ENCODE measurements at regions not wholly inside any gene's neighbourhood (a gene's known extent, or its start where the extent isn't known, plus 50 kb on each side); places are given as distances from the start of the nearest gene placed in this dataset.
"Not testable (repeated sequence)": the region's sequence is repeated elsewhere in the genome, so short reads cannot be mapped to it uniquely, and the experiment has no call there.

DNA sequence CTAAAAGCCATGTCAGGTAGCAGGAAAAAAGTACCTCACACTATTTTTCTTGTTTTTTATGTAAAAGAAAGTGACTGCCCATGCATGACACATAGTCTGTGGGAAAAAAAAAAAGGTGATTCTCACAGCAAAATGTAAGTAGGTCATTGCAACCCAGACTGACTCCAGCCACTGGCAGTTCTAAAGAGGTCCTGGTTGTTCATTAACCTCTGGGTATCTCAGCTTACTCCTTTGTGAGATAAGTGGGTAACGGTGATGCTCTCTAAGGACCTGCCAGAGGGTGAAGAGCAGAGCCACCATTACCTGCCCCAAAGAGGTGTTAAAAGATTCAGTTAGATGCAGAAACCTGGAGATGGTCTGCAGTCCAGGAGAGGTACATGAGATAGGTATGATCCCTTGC is 531.9 kb downstream of the GRIN2A start:
- H3K27me3 Mint-ChIP-seq: peaks cover 5% of the 10 kb centered on the region
- peaks cover 4% of the 10 kb centered on the region for H3K9me3 Mint-ChIP-seq
- no peaks in the 10 kb centered on the region for H3K36me3 Mint-ChIP-seq (ENCODE audit: low read depth)
- H3K4me3 Mint-ChIP-seq: no peak overlapping the region
- H3K27ac Mint-ChIP-seq: no peak overlapping the region
- H3K4me1 Mint-ChIP-seq: no peaks in the 10 kb centered on the region
- no peak for ATAC-seq (replicated peaks)

DNA sequence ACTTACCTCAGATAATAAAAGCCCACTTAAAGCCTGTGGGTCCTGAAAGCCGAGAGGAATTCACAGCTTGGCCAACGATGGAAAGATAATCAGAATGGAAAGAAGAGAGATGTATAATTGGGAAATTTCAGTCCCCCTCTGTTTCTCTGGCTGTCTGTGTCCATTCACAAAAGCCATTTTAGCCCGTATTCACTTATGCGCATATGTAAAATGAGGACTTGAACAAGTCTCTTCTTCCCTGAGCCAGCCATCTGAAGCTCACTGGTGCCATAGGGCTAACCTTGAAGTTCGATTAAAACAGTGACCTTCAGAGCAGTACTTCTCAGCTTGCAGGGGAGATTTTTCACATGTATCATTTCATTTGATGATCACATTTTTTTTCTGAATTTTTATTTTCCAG is 527.2 kb downstream of the GRIN2A start:
- Mint-ChIP-seq H3K27me3 (no peaks in the 10 kb centered on the region), H3K9me3 (peaks cover 4% of the 10 kb centered on the region), H3K4me1 (no peaks in the 10 kb centered on the region), H3K27ac (no peak overlapping the region), H3K36me3 (ENCODE audit: low read depth) (no peaks in the 10 kb centered on the region), H3K4me3 (no peak overlapping the region)
- ATAC-seq (replicated peaks): no peak

DNA sequence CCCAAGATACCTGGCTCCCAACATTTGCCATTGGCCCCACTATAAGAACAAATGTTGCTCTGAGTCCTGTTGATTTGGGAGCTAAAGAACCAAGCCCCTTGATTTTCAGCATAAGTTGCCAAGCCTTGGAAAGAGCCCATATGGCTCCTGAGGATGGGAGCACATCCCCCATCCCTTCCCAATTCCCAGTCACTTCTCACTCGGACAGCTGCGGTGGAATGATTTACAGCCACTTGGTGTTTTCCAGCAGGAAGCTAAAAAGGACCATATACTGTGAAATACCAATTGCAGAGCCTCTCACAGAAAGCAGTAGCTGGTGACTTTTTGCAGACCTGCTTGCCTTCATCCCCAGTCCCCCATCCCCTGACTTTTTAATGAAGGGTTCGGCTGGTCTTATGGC is 524.6 kb downstream of the GRIN2A start:
- Mint-ChIP-seq H3K27me3 (no peaks in the 10 kb centered on the region), H3K4me3 (no peak overlapping the region), H3K36me3 (ENCODE audit: low read depth) (no peaks in the 10 kb centered on the region), H3K27ac (no peak overlapping the region), H3K4me1 (no peaks in the 10 kb centered on the region), H3K9me3 (peaks cover 4% of the 10 kb centered on the region)
- no peak for ATAC-seq (replicated peaks)

DNA sequence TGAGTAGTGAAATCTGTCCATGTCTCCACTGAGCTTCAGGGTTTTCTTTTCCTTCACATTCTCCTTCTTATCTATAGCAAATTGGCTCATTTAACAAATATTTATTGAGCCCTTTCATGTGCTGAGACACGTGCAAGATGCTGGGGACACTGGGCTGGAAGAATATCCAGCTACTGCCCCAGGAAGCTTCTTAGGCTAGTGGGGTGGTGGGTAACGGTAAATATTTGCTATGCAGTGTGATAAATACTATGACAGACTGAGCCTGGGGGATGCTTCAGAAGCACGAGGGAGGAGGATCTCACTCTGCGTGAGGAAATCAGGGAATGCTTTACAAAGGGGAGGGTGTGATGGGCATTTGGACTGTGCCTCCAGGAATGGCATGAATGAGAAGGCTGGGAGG is 524.1 kb downstream of the GRIN2A start:
- Mint-ChIP-seq H3K4me1 (no peaks in the 10 kb centered on the region), H3K36me3 (ENCODE audit: low read depth) (no peaks in the 10 kb centered on the region), H3K4me3 (no peak overlapping the region), H3K27me3 (no peaks in the 10 kb centered on the region), H3K9me3 (peaks cover 4% of the 10 kb centered on the region), H3K27ac (no peak overlapping the region)
- no peak for ATAC-seq (replicated peaks)

DNA sequence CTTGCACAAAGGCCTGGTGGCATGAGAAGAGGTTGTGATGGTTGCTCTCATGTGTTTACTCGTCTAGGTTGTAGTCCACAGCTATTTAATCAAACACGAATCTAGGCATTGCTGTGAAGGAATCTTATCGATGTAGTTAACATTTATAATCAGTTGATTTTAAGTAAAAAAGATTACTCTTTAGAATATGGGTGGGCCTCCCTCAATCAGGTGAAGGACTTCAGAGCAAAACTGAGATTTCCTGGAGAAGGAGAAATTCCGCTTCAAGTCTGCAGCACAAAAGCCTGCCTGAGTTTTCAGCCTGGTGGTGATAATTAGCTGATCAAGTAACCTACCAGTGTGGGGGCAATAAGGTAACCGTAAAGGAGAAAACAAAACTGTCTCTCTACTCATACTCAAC is 523.6 kb downstream of the GRIN2A start:
- no peaks in the 10 kb centered on the region for H3K27me3 Mint-ChIP-seq
- peaks cover 4% of the 10 kb centered on the region for H3K9me3 Mint-ChIP-seq
- H3K36me3 Mint-ChIP-seq (ENCODE audit: low read depth): no peaks in the 10 kb centered on the region
- no peaks in the 10 kb centered on the region for H3K4me1 Mint-ChIP-seq
- H3K27ac Mint-ChIP-seq: no peak overlapping the region
- ATAC-seq (replicated peaks): no peak
- H3K4me3 Mint-ChIP-seq: no peak overlapping the region

DNA sequence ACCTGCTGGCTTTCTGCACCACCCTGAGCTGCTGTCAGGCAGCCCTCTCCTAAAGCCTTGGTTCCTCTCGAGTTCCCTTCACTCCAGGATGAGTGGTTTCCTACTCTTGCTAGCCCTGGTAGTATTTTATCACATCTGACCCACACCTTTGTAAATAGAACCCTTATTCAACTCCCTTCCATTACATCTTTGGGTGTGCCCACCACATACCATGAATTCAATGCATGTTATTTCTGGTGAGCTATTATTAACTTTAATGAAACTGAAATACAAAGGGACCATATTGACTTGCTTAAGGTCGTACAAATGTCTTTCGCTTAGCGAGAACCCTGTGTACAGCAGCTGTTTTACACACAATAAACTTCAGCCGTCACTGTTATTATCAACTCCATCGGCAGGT is 521.3 kb downstream of the GRIN2A start:
- Mint-ChIP-seq H3K27me3 (no peaks in the 10 kb centered on the region), H3K4me3 (no peak overlapping the region), H3K36me3 (ENCODE audit: low read depth) (no peaks in the 10 kb centered on the region), H3K4me1 (no peaks in the 10 kb centered on the region), H3K27ac (no peak overlapping the region), H3K9me3 (peaks cover 3% of the 10 kb centered on the region)
- ATAC-seq (replicated peaks): no peak

DNA sequence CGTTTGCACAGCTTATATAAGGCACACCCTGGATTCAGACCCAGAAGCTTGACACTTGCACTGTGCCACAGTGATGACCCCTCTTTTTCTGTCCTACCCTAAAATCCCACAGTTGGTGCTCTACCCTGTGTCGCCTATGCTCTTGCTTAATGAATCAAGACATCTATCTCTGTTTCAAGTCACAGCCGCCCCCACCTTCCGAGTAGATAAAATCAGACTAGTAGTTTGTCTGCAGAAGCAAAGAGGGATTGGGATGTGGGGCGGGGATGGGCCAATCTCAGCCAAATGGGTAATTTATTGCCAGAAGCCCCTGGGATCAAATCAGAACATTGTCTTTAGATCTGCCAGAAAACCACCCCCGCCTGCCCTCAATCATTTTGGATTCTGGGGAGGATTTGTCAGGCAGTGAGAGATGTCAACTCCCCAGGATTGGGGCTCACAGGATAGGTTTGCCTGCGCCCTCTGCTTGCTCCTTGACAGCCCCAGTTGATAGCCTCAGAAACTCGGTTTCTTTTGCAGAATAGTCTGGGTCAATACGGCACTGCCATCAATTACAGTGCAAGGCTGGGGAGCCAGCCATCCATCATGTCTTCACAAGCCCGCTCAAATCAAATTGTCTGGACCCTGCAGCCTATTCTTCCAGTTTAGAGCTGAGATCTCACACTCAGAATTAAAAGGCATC is 520.8 kb downstream of the GRIN2A start:
- ATAC-seq (replicated peaks): no peak
- no peak overlapping the region for H3K4me3 Mint-ChIP-seq
- no peak overlapping the region for H3K27ac Mint-ChIP-seq
- peaks cover 5% of the 10 kb centered on the region for H3K9me3 Mint-ChIP-seq
- no peaks in the 10 kb centered on the region for H3K36me3 Mint-ChIP-seq (ENCODE audit: low read depth)
- no peaks in the 10 kb centered on the region for H3K27me3 Mint-ChIP-seq
- no peaks in the 10 kb centered on the region for H3K4me1 Mint-ChIP-seq

DNA sequence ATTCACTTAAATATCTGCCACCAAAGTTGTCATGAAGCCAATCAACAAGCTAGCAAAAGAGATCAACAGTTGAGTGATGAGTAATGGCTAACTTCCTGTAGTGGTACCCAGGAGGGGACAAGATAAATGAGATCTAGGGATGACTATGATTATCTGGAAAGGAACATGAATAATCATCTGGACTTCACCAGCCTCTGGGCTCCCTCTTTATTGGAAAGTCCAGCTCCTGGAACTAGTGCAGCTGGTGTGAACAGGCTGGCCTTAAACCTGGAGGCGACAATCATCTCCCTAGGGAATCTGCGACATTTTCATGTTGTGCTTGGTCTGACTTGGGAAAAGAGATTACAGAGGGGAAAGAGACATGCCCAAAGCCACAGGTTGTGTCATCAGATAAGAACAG is 518.6 kb downstream of the GRIN2A start:
- no peaks in the 10 kb centered on the region for H3K4me1 Mint-ChIP-seq
- peaks cover 5% of the 10 kb centered on the region for H3K27me3 Mint-ChIP-seq
- no peak overlapping the region for H3K4me3 Mint-ChIP-seq
- H3K27ac Mint-ChIP-seq: no peak overlapping the region
- peaks cover 8% of the 10 kb centered on the region for H3K9me3 Mint-ChIP-seq
- ATAC-seq (replicated peaks): no peak
- H3K36me3 Mint-ChIP-seq (ENCODE audit: low read depth): no peaks in the 10 kb centered on the region

DNA sequence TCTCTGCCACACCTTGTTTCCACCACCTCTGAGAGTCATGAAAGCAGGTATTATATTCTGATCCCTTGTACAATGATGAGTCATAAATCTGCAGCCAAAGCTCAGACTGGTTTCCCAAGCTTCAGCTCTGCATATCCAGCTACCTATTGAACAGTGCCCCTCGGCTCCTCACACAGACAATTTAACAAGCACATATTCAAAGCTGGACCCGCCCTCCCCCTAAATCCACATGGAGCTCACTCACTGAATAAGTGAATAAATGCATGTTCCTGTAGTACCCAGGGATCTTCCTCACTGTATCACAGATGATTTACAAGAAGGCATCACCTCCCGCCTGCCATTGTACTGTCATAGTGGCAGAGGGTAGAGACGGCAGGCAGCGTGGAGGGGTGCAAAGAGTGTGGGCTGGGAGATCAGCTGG is 516.4 kb downstream of the GRIN2A start:
- Mint-ChIP-seq H3K4me3 (no peak overlapping the region), H3K27me3 (peaks cover 5% of the 10 kb centered on the region), H3K9me3 (peaks cover 8% of the 10 kb centered on the region), H3K36me3 (ENCODE audit: low read depth) (no peaks in the 10 kb centered on the region), H3K27ac (no peak overlapping the region), H3K4me1 (no peaks in the 10 kb centered on the region)
- no peak for ATAC-seq (replicated peaks)

DNA sequence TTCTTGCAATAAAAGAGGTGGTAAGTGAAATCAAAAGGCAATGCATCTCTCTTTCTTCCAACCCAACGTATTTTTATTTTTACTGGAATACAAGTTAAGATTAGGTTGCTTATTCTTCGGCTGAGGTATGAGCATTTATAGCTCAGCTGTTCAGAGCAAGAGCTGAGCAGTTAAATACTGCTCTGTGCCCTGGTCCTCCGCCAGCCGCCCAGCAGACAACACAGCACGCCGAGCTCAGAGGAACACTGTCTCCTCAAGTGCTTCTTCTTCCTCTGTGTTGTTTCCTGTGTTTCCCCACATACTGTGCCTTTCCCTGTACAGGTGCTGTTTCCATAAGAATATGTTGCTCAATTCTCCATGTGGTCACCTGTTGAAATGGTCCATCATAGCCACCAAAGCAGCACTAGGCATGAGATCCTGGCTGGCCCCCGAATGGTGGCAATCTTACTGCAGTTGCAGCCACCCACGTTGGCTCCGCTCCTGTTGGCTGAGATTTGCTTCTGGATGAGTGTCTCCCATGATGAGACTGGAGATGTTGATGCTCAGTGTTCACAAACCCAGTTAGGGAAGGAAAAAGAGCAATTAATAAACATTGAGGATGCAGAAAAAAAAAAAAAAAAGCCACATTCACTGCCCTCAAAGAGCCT is 515.3 kb downstream of the GRIN2A start:
- Mint-ChIP-seq H3K27ac (no peak overlapping the region), H3K27me3 (peaks cover 5% of the 10 kb centered on the region), H3K4me3 (no peak overlapping the region)

DNA sequence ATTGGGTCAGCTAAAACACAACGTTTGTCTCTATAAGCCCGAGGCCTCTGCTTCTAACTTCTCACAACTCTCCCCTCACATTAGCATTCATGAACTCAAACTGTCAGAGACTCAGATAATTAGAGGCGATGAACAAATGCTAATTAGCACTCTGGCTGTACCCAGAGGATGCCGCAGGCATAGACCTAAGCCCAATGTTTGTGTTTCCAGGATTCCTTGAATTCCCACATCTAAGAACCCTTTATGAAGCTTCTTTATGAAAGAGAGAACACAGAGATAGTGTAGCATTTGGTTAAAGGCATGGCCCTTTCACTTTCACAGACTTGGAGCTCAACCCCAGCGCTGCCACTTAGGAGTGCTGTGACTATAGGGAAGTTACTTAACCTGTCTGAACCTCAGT is 512.2 kb downstream of the GRIN2A start:
- peaks cover 5% of the 10 kb centered on the region for H3K27me3 Mint-ChIP-seq

More for the DNA sequence above, 515.3 kb downstream of the GRIN2A start:
- Mint-ChIP-seq H3K36me3 (ENCODE audit: low read depth) (no peaks in the 10 kb centered on the region), H3K9me3 (peaks cover 8% of the 10 kb centered on the region), H3K4me1 (no peaks in the 10 kb centered on the region)
- ATAC-seq (replicated peaks): no peak

DNA sequence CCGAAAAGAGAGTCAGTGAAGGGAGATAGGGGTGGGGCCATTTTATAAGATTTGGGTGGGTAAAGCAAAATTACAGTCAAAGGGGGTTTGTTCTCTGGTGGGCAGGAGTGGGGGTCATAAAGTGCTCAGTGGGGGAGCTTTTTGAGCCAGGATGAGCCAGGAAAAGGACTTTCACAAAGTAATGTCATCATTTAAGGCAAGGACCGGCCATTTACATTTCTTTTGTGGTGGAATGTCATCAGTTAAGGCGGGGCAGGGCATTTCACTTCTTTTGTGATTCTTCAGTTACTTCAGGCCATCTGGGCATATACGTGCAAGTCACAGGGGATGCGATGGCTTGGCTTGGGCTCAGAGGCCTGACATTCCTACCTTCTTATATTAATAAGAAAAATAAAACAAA is 511.6 kb downstream of the GRIN2A start:
- not testable (repeated sequence) for H3K27ac Mint-ChIP-seq; H3K36me3 Mint-ChIP-seq (ENCODE audit: low read depth); ATAC-seq (replicated peaks); H3K4me3 Mint-ChIP-seq; H3K9me3 Mint-ChIP-seq; H3K4me1 Mint-ChIP-seq; H3K27me3 Mint-ChIP-seq

More for the DNA sequence above, 512.2 kb downstream of the GRIN2A start:
- Mint-ChIP-seq H3K9me3 (peaks cover 8% of the 10 kb centered on the region), H3K4me1 (no peaks in the 10 kb centered on the region), H3K4me3 (no peak overlapping the region), H3K36me3 (ENCODE audit: low read depth) (no peaks in the 10 kb centered on the region), H3K27ac (no peak overlapping the region)
- ATAC-seq (replicated peaks): no peak

DNA sequence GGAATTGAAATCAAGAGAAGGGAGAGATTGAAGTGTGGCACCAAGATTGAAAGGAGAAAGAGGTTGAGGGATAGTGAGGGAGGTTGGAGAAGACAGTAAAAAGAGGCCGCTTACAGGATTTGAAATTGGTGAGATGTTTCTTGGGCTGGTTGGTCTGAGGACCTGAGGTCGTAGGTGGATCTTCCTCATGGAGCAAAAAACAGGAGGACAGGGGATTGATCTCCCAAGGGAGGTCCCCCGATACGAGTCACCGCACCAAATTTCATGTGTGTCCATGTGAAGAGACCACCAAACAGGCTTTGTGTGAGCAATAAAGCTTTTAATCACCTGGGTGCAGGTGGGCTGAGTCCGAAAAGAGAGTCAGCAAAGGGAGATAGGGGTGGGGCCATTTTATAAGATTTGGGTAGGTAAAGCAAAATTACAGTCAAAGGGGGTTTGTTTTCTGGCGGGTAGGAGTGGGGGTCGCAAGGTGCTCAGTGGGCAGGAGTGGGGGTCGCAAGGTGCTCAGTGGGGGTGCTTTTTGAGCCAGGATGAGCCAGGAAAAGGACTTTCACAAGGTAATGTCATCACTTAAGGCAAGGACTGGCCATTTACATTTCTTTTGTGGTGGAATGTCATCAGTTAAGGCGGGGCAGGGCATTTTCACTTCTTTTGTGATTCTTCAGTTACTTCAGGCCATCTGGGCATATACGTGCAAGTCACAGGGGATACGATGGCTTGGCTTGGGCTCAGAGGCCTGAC is 505.5 kb downstream of the GRIN2A start:
- ATAC-seq (replicated peaks): not testable (repeated sequence)

DNA sequence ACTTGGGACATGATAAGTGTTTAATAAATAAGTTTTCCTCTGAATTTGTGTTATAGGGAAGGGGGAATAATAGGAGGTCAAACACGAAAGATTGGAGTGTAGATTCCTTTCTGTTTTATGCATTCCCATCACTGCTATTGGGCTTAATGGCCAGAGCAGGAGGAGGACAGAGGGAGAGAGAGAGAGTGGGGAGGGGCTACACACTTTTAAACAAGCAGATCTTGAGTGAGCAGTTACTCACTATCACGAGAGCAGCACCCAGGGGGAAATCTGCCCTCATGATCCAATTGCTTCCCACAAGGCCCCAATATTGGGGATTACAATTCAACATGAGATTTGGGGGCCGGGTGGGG is 505.0 kb downstream of the GRIN2A start:
- Mint-ChIP-seq H3K4me1 (no peaks in the 10 kb centered on the region), H3K27me3 (no peaks in the 10 kb centered on the region), H3K27ac (no peak overlapping the region), H3K4me3 (no peak overlapping the region), H3K9me3 (no peaks in the 10 kb centered on the region), H3K36me3 (ENCODE audit: low read depth) (no peaks in the 10 kb centered on the region)
- ATAC-seq (replicated peaks): no peak

More for the DNA sequence above, 505.5 kb downstream of the GRIN2A start:
- H3K4me1 Mint-ChIP-seq; H3K4me3 Mint-ChIP-seq; H3K27ac Mint-ChIP-seq; H3K27me3 Mint-ChIP-seq; H3K9me3 Mint-ChIP-seq; H3K36me3 Mint-ChIP-seq (ENCODE audit: low read depth): not testable (repeated sequence)

DNA sequence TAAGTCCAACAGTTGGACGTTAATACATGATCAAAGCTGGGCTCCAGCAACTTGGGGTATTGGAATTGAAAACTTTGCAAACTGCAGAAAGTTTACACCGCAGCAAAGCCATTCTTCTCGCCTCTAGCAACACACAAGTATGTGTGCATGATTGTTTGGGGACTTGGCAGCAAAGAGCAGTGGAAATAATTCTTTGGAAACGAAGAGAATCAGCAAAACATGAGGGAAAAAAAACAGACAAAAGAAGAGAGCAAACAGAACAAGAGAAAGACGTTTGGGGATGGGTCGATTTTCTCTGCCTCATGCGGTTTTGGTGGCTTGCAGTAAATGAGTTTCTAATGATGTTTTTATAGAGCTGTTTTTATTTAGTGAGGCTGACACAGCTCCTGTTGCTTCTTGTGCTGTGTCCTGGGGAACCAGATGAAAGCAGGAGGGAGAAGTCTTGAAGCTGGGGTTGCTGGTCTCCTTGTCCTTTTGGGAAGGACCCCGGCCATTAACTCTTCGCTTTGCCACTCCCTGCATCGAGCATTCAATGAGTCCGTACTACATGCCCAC is 502.9 kb downstream of the GRIN2A start:
- Mint-ChIP-seq H3K9me3 (peaks cover 8% of the 10 kb centered on the region), H3K4me1 (no peaks in the 10 kb centered on the region), H3K36me3 (ENCODE audit: low read depth) (no peaks in the 10 kb centered on the region), H3K27ac (no peak overlapping the region), H3K4me3 (no peak overlapping the region), H3K27me3 (no peaks in the 10 kb centered on the region)
- ATAC-seq (replicated peaks): no peak
